Dedifferentiated amniotic fluid mesenchymal stem cell (primary cell): ENCODE measurements at regions not wholly inside any gene's neighbourhood (a gene's known extent, or its start where the extent isn't known, plus 50 kb on each side); places are given as distances from the start of the nearest gene placed in this dataset.

Experiments
- DNase-seq: peaks from one replicate; pipeline ENCODE4 v3.0.0-alpha.2; 2016; ENCODE audit errors: extremely low spot score

GRCh38 chr10:3016016-3016415 lies 51.3 kb upstream of the PFKP start:
- no peak for DNase-seq

- no peak for DNase-seq
These were observed 52.4 kb upstream of the PFKP start for GRCh38 chr10:3014968-3015367.

- DNase-seq: no peak
These were observed 55.1 kb upstream of the PFKP start for GRCh38 chr10:3012223-3012622.

GRCh38 chr10:3010816-3011460 lies 56.4 kb upstream of the PFKP start:
- no peak for DNase-seq

- no peak for DNase-seq
These were observed 57.0 kb upstream of the PFKP start for GRCh38 chr10:3010334-3010733.

GRCh38 chr10:3009341-3009740 lies 58.0 kb upstream of the PFKP start:
- DNase-seq: no peak

- no peak for DNase-seq
These were observed 58.7 kb upstream of the PFKP start for GRCh38 chr10:3008518-3009195.

- no peak for DNase-seq
These were observed 60.7 kb upstream of the PFKP start for GRCh38 chr10:3006607-3007006.

GRCh38 chr10:3006093-3006492 lies 61.3 kb upstream of the PFKP start:
- no peak for DNase-seq

- DNase-seq: no peak
These were observed 65.0 kb upstream of the PFKP start for GRCh38 chr10:3002304-3002703.

- DNase-seq: no peak
These were observed 67.3 kb upstream of the PFKP start for GRCh38 chr10:3000048-3000447.

GRCh38 chr10:2994221-2994961 lies 73.0 kb upstream of the PFKP start:
- peak; percentile 46 for DNase-seq

- no peak for DNase-seq
These were observed 73.7 kb upstream of the PFKP start for GRCh38 chr10:2993636-2994035.

GRCh38 chr10:2992401-2993198 lies 74.7 kb upstream of the PFKP start:
- no peak for DNase-seq

GRCh38 chr10:2990764-2991163 lies 76.6 kb upstream of the PFKP start:
- no peak for DNase-seq

GRCh38 chr10:2989292-2989947 lies 77.9 kb upstream of the PFKP start:
- no peak for DNase-seq

GRCh38 chr10:2987185-2987768 lies 80.1 kb upstream of the PFKP start:
- no peak for DNase-seq

- DNase-seq: no peak
These were observed 81.0 kb upstream of the PFKP start for GRCh38 chr10:2986391-2986801.

GRCh38 chr10:2985729-2986232 lies 81.6 kb upstream of the PFKP start:
- DNase-seq: no peak

GRCh38 chr10:2984682-2985081 lies 82.7 kb upstream of the PFKP start:
- DNase-seq: no peak

GRCh38 chr10:2982146-2982545 lies 85.2 kb upstream of the PFKP start:
- no peak for DNase-seq
